Uterus (tissue), 2 donors: ENCODE measurements at regions not wholly inside any gene's neighbourhood (a gene's known extent, or its start where the extent isn't known, plus 50 kb on each side); places are given as distances from the start of the nearest gene placed in this dataset.

Source experiments
- CTCF ChIP-seq, 4 experiments: fragments of 200-600 bp in 2 of 4; fragments of 450-650 bp in 2 of 4; sonication (generic) in 2 of 4; IDR thresholded peaks; one replicate each; pipeline ENCODE4 v1.5.1; 2016 to 2019; ENCODE audit warnings: antibody characterized with exemption in 4 of 4, mild to moderate bottlenecking in 2 of 4, moderate library complexity in 1 of 4
- POLR2A ChIP-seq, 2 donors: fragments of 450-650 bp; IDR thresholded peaks; one replicate each; pipeline ENCODE4 v1.6.1; 2016; ENCODE audit warnings: antibody characterized with exemption in 2 of 2, mild to moderate bottlenecking in 1 of 2, moderate library complexity in 1 of 2

GRCh38 chr13:22252281-22252830 is 581.5 kb downstream of the FGF9 start:
- TF ChIP-seq CTCF (IDR thresholded peaks at IDR 0.05) (no peak), POLR2A (IDR thresholded peaks at IDR 0.05) (no peak)
